ENCODE measurements at regions not wholly inside any gene's neighbourhood (a gene's known extent, or its start where the extent isn't known, plus 50 kb on each side); places are given as distances from the start of the nearest gene placed in this dataset.

DNA sequence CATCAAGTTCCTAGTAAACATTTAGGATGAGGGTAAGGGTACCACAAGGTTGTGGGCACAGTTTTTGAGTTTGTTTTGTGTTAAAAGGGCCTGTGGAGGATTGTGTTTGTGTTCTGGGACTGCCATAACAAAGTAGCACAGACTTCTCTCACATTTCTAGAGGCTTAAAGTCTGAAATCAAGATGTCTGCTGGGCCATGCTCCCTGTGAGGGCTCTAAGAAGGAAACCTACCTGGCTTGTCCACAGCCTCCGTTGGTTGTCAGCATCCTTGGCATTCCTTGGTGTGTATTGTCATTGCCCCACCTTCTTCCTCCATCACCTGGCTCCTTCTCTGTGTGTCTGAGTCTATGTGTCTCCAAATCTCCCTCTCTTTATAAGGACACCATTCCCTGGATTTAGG, 808.1 kb upstream of the RBFOX1 start:
- H3K27ac ChIP-seq (ENCODE audit: insufficient read depth, low read depth, low read length, poor library complexity, severe bottlenecking), result no peak overlapping the region
- no peaks in the 10 kb centered on the region for H3K4me1 ChIP-seq (ENCODE audit: control insufficient read depth, insufficient read depth, low read length)
- 93 to 94% methylated on average over 1 of the region's 1 CpG for WGBS, 2 experiments
- no peaks in the 10 kb centered on the region for H3K36me3 ChIP-seq (ENCODE audit: control insufficient read depth, insufficient read depth, low read length)
- no peak overlapping the region for H3K4me3 ChIP-seq (ENCODE audit: insufficient read depth, low read depth, low read length)
- H3K9me3 ChIP-seq (ENCODE audit: control insufficient read depth, low read length), result no peaks in the 10 kb centered on the region
- no peaks in the 10 kb centered on the region for H3K27me3 ChIP-seq (ENCODE audit: control insufficient read depth, insufficient read depth, low read length, poor library complexity, severe bottlenecking)

DNA sequence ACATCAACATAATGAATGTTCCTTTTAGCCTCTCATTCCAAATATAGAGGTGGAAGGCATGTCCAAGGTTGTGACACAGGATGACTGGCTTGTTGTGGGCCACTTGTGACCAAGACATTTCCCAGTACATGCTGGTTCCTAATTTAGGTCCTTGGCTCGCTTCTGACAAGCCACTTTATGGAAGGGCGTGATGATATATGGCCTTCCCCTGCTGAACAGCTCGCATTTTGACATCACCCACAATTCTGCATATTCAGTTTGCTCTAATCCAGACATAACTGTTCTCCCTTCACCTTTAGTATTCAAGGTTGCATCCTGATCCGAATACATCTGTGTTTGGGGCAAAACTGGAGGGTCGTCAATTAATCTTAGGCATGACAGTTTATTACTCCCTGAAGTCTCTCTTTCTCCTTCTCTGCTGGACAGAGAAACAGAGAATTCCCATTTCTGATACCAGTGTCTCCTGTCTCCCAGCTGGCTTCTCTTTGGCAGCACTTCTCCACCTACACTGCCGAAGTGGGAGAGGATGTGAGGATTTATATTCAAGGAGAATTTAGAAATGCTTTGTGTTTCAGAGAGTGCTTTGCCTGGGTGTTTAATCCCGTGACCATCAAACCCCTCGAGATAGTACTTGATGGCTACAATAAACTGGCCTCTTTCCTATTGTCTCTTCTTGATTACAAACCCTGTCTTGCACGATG, 815.5 kb upstream of the RBFOX1 start:
- 92 to 95% methylated on average over 8 to 9 of the region's 9 CpGs for WGBS, 2 experiments
- H3K4me3 ChIP-seq (ENCODE audit: insufficient read depth, low read depth, low read length), result no peak overlapping the region
- H3K4me1 ChIP-seq (ENCODE audit: control insufficient read depth, insufficient read depth, low read length), result no peaks in the 10 kb centered on the region
- no peaks in the 10 kb centered on the region for H3K27me3 ChIP-seq (ENCODE audit: control insufficient read depth, insufficient read depth, low read length, poor library complexity, severe bottlenecking)
- no peak overlapping the region for H3K27ac ChIP-seq (ENCODE audit: insufficient read depth, low read depth, low read length, poor library complexity, severe bottlenecking)
- H3K9me3 ChIP-seq (ENCODE audit: control insufficient read depth, low read length), result no peaks in the 10 kb centered on the region
- no peaks in the 10 kb centered on the region for H3K36me3 ChIP-seq (ENCODE audit: control insufficient read depth, insufficient read depth, low read length)

DNA sequence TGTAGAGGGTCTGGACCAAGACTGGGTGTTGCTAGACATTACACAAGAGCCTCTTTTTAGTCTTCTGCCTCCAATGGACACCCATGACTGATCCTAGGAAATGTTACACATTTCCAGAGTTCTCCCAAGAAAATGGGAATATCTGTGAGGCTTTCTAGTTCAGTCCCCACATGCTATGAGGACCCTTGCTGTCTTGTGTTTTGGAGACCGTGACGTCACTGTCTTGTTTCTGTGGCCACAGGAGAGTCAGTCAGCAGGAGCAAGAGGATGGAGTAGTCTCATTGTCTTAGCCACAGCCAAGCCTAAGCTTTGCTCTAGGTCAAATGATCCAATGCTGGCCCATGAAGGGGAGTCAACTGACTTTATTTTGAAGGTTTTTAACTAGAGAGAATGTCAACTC, 820.1 kb upstream of the RBFOX1 start:
- H3K27me3 ChIP-seq (ENCODE audit: control insufficient read depth, insufficient read depth, low read length, poor library complexity, severe bottlenecking), result no peaks in the 10 kb centered on the region
- 95% methylated on average over 2 of the region's 2 CpGs for WGBS, 2 experiments
- no peaks in the 10 kb centered on the region for H3K36me3 ChIP-seq (ENCODE audit: control insufficient read depth, insufficient read depth, low read length)
- no peaks in the 10 kb centered on the region for H3K4me1 ChIP-seq (ENCODE audit: control insufficient read depth, insufficient read depth, low read length)
- H3K27ac ChIP-seq (ENCODE audit: insufficient read depth, low read depth, low read length, poor library complexity, severe bottlenecking), result no peak overlapping the region
- no peak overlapping the region for H3K4me3 ChIP-seq (ENCODE audit: insufficient read depth, low read depth, low read length)
- H3K9me3 ChIP-seq (ENCODE audit: control insufficient read depth, low read length), result no peaks in the 10 kb centered on the region

DNA sequence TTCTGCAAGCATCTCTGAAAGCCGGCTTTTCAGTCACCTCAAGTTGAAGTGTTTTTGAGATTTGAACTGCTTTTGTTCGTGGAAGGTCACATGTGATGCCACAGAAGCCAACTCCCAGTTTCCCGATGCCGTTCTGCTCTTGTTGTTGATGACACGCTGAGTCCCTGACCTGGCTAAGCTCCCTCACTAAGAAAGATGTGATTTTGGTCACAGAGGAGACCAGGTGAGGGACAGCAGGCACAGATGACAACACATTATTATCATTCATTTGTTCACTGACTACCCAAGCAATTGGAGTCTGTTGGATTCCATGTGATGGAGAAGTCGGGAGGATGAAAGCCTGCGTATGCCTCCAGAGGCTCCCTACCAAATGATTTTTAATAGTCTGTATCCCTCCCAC, 822.4 kb upstream of the RBFOX1 start:
- Histone ChIP-seq H3K4me3 (ENCODE audit: insufficient read depth, low read depth, low read length) (no peak overlapping the region), H3K9me3 (ENCODE audit: control insufficient read depth, low read length) (no peaks in the 10 kb centered on the region), H3K4me1 (ENCODE audit: control insufficient read depth, insufficient read depth, low read length) (no peaks in the 10 kb centered on the region), H3K27ac (ENCODE audit: insufficient read depth, low read depth, low read length, poor library complexity, severe bottlenecking) (no peak overlapping the region), H3K36me3 (ENCODE audit: control insufficient read depth, insufficient read depth, low read length) (no peaks in the 10 kb centered on the region), H3K27me3 (ENCODE audit: control insufficient read depth, insufficient read depth, low read length, poor library complexity, severe bottlenecking) (no peaks in the 10 kb centered on the region)
- 93% methylated on average over 5 to 7 of the region's 7 CpGs for WGBS, 2 experiments

DNA sequence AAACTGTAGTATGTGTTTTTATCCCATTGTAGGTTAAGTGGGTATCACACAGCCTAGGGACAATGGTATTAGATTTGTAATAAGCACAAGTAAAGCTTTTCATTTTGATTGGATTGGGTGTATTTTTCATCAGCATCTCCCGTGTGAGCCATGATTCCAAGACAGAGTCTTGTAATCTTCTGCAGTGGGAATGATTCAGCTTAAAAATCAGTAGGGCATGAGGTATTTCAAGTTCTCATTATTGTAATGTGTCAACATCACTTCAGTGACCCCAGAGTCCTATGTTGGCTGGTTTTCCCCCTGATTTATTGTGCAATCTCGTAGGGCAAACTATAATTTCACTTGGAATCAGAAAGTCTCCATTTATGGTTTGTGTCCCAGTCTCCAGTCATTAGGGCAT, 833.2 kb upstream of the RBFOX1 start:
- WGBS, 2 experiments, result 93 to 94% methylated on average over 2 of the region's 2 CpGs
- Histone ChIP-seq H3K36me3 (ENCODE audit: control insufficient read depth, insufficient read depth, low read length) (no peaks in the 10 kb centered on the region), H3K9me3 (ENCODE audit: control insufficient read depth, low read length) (no peaks in the 10 kb centered on the region), H3K4me1 (ENCODE audit: control insufficient read depth, insufficient read depth, low read length) (no peaks in the 10 kb centered on the region), H3K27ac (ENCODE audit: insufficient read depth, low read depth, low read length, poor library complexity, severe bottlenecking) (no peak overlapping the region), H3K4me3 (ENCODE audit: insufficient read depth, low read depth, low read length) (no peak overlapping the region), H3K27me3 (ENCODE audit: control insufficient read depth, insufficient read depth, low read length, poor library complexity, severe bottlenecking) (no peaks in the 10 kb centered on the region)

DNA sequence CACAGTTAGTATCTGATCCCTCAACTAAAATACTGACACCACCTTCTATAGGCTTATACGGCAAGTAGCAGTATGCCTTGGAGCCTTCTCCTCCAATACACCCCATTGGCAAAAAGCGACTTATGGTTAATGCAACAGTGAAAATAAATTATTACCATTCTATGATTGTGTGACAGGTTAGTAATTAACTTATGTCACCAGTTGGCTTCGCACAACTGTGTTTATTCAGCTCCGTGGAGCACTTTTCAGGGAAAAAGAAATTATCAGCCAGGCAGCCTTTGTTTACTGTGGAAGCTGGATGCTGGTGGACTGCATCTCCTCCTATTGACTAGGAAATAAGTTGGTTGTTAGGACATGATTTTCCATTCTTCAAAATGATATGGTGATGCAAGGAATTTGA, 833.8 kb upstream of the RBFOX1 start:
- H3K27me3 ChIP-seq (ENCODE audit: control insufficient read depth, insufficient read depth, low read length, poor library complexity, severe bottlenecking), result no peaks in the 10 kb centered on the region
- H3K27ac ChIP-seq (ENCODE audit: insufficient read depth, low read depth, low read length, poor library complexity, severe bottlenecking), result no peak overlapping the region
- whole genome bisulfite sequencing, 2 experiments, result 95 to 97% methylated on average over 3 to 4 of the region's 4 CpGs
- H3K4me1 ChIP-seq (ENCODE audit: control insufficient read depth, insufficient read depth, low read length), result no peaks in the 10 kb centered on the region
- no peaks in the 10 kb centered on the region for H3K9me3 ChIP-seq (ENCODE audit: control insufficient read depth, low read length)
- no peak overlapping the region for H3K4me3 ChIP-seq (ENCODE audit: insufficient read depth, low read depth, low read length)
- no peaks in the 10 kb centered on the region for H3K36me3 ChIP-seq (ENCODE audit: control insufficient read depth, insufficient read depth, low read length)

DNA sequence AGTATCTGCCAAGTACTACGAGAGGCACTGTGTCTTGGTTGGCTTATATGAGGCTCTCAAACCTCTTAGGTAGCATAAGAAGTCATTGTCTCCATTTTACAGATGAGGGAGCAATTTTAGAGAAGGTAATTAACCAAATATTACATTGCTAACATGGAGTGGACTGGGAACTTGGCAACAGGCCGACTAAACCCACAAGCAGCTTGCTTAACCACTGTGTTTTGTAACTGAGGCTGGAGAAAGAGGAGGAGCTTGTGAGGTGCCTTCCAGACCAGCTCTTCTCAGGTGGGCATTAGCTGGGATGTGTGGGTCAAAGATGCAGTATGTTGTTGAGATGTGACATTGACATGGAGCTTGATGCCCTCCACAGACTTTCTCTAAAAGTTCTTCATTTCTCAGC, 835.6 kb upstream of the RBFOX1 start:
- Histone ChIP-seq H3K36me3 (ENCODE audit: control insufficient read depth, insufficient read depth, low read length) (no peaks in the 10 kb centered on the region), H3K27ac (ENCODE audit: insufficient read depth, low read depth, low read length, poor library complexity, severe bottlenecking) (no peak overlapping the region), H3K27me3 (ENCODE audit: control insufficient read depth, insufficient read depth, low read length, poor library complexity, severe bottlenecking) (no peaks in the 10 kb centered on the region), H3K4me3 (ENCODE audit: insufficient read depth, low read depth, low read length) (no peak overlapping the region), H3K9me3 (ENCODE audit: control insufficient read depth, low read length) (no peaks in the 10 kb centered on the region), H3K4me1 (ENCODE audit: control insufficient read depth, insufficient read depth, low read length) (no peaks in the 10 kb centered on the region)
- 92 to 94% methylated on average over 2 of the region's 2 CpGs for WGBS, 2 experiments

DNA sequence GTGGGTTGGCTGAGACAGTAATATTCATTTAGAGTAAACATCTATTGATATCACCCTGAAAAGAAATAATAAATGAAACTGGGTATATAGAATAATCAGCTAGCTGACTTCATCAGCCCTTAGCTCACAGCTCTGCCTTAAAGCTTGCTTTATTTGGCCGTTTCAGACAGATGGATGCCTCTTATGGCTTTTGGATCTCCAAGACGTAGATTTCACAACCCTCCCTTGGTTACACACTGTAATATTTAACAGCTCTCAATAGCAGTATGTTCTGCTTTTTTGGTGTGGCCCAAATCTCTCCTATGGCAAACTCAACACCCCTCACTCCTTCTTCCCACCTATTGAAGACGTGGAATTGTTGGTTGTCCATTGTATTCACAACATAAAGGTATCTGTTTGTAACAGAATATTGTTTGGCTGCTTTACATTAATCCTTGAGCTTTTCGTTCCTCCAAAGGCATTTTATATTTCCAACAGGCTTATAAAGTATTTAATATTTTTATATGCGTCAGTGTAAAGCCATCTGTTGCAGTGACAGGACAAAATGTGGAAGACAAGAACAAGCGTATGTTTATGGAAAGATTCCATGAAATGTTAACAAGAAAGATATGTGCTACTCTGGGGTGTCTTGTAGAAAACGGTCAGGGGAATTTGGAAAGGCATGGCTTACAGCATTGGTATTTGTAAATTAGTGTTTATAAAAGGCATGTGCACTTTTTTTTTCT, 837.0 kb upstream of the RBFOX1 start:
- WGBS, 2 experiments, result 91 to 94% methylated on average over 5 to 7 of the region's 7 CpGs
- no peaks in the 10 kb centered on the region for H3K9me3 ChIP-seq (ENCODE audit: control insufficient read depth, low read length)
- H3K4me3 ChIP-seq (ENCODE audit: insufficient read depth, low read depth, low read length), result no peak overlapping the region
- no peak overlapping the region for H3K27ac ChIP-seq (ENCODE audit: insufficient read depth, low read depth, low read length, poor library complexity, severe bottlenecking)
- no peaks in the 10 kb centered on the region for H3K27me3 ChIP-seq (ENCODE audit: control insufficient read depth, insufficient read depth, low read length, poor library complexity, severe bottlenecking)
- no peaks in the 10 kb centered on the region for H3K36me3 ChIP-seq (ENCODE audit: control insufficient read depth, insufficient read depth, low read length)
- no peaks in the 10 kb centered on the region for H3K4me1 ChIP-seq (ENCODE audit: control insufficient read depth, insufficient read depth, low read length)

DNA sequence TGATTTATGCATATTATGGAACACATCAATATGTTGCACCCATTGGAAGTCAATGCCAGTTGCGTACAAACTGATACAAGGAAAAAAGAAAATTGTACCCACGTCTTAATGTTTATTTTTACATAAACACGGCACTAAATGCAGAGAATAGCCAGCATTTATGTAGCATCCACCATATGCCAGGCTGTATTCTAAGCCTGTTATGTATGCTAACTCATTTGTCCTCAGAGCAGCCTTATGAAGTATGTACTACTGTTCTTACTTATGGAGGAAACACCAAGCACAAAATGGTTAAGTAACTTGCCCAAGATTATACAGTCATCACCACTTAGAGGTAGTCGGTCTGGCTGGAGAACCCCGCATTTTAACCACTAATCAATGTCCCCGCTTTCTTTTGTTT, 837.9 kb upstream of the RBFOX1 start:
- Histone ChIP-seq H3K36me3 (ENCODE audit: control insufficient read depth, insufficient read depth, low read length) (no peaks in the 10 kb centered on the region), H3K27me3 (ENCODE audit: control insufficient read depth, insufficient read depth, low read length, poor library complexity, severe bottlenecking) (no peaks in the 10 kb centered on the region), H3K4me1 (ENCODE audit: control insufficient read depth, insufficient read depth, low read length) (no peaks in the 10 kb centered on the region), H3K27ac (ENCODE audit: insufficient read depth, low read depth, low read length, poor library complexity, severe bottlenecking) (no peak overlapping the region), H3K4me3 (ENCODE audit: insufficient read depth, low read depth, low read length) (no peak overlapping the region), H3K9me3 (ENCODE audit: control insufficient read depth, low read length) (no peaks in the 10 kb centered on the region)
- 93 to 96% methylated on average over 5 to 6 of the region's 6 CpGs for whole genome bisulfite sequencing, 2 experiments

DNA sequence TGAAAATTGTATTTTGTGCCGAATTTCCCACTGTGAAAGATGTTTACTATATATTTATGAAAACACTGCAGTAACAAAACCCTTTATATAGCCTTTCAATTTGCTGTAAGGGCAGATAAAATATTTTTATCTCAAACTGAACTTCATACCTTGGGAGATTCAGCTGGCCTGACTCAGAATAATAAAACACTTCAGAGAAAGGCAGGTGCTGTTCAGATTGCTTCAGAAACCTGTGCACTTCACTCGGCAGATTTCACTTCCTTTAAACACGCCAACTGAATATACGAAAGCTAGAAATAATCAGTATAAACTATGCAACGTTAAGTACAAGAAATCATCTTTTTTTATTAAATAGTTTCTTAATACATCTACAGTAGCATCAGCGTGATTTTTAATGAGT, 839.1 kb upstream of the RBFOX1 start:
- Histone ChIP-seq H3K27me3 (ENCODE audit: control insufficient read depth, insufficient read depth, low read length, poor library complexity, severe bottlenecking) (no peaks in the 10 kb centered on the region), H3K4me1 (ENCODE audit: control insufficient read depth, insufficient read depth, low read length) (no peaks in the 10 kb centered on the region), H3K27ac (ENCODE audit: insufficient read depth, low read depth, low read length, poor library complexity, severe bottlenecking) (no peak overlapping the region), H3K4me3 (ENCODE audit: insufficient read depth, low read depth, low read length) (no peak overlapping the region), H3K36me3 (ENCODE audit: control insufficient read depth, insufficient read depth, low read length) (no peaks in the 10 kb centered on the region), H3K9me3 (ENCODE audit: control insufficient read depth, low read length) (no peaks in the 10 kb centered on the region)
- WGBS, 2 experiments, result 90 to 94% methylated on average over 4 of the region's 6 CpGs
